ENCODE measurements at regions not wholly inside any gene's neighbourhood (a gene's known extent, or its start where the extent isn't known, plus 50 kb on each side); places are given as distances from the start of the nearest gene placed in this dataset.

DNA sequence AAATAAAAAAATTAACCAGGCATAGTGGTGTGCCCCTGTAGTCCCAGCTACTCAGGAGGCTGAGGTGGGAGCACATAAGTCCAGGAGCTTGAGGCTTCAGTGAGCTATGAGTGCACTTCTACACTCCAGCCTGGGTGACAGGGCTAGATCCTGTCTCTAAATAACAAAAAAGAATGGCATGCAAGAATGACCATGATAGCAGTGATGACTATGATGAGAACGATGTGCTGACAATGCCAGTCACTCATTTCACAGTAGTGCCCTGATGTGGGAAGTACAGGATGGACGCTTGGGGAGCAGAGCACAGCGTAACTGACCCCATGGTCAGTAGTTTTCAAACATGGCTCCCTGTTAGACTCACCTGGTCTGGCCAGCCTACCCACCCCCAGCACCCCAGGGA, 139.1 kb downstream of the VAPA start:
- TF ChIP-seq CTCF (IDR thresholded peaks at IDR 0.05 in 2 of 3, conservative IDR thresholded peaks at IDR 0.05 in 1 of 3; ENCODE audit: borderline replicate concordance in 1 of 3, insufficient read depth in 1 of 3, low read depth in 2 of 3, low read length in 2 of 3) (no peak), YY1 (IDR thresholded peaks at IDR 0.05; ENCODE audit: extremely low read depth, insufficient replicate concordance, low read depth, low read length) (no peak)
- TF ChIP-seq, protein P1, sequence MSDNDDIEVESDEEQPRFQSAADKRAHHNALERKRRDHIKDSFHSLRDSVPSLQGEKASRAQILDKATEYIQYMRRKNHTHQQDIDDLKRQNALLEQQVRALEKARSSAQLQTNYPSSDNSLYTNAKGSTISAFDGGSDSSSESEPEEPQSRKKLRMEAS (IDR thresholded peaks at IDR 0.05): no peak

Data from HCT116 (cell line).